Naive B cell (primary cell): ENCODE measurements at regions not wholly inside any gene's neighbourhood (a gene's known extent, or its start where the extent isn't known, plus 50 kb on each side); places are given as distances from the start of the nearest gene placed in this dataset.

Experiments
- ATAC-seq, 2 donors: fragments of 150-1000 bp; cut with Tn5 transposase; 2 replicates each; pipeline ENCODE4 v1.10.0; 2021; ENCODE audit warnings: low read depth in 2 of 2, mild to moderate bottlenecking in 2 of 2, moderate library complexity in 2 of 2
- DNase-seq: peaks from one replicate; pipeline ENCODE4 v3.0.0; 2022
- H3K27ac Mint-ChIP-seq, 6 donors: one replicate each; pipeline ENCODE4 v1.8.0; 2020 to 2022; ENCODE audit warnings: mild to moderate bottlenecking in 6 of 6, mixed read lengths in 6 of 6, moderate library complexity in 5 of 6, inconsistent platforms in 2 of 6
- H3K27me3 Mint-ChIP-seq, 3 donors: one replicate each; pipeline ENCODE4 v1.8.0; 2021 to 2022; ENCODE audit warnings: mixed read lengths in 3 of 3, mild to moderate bottlenecking in 1 of 3
- H3K36me3 Mint-ChIP-seq, 2 donors: one replicate each; pipeline ENCODE4 v1.8.0; 2020 to 2022; ENCODE audit warnings: mixed read lengths in 2 of 2, inconsistent platforms in 1 of 2, mild to moderate bottlenecking in 1 of 2
- H3K4me1 Mint-ChIP-seq, 3 donors: one replicate each; pipeline ENCODE4 v1.8.0; 2020 to 2022; ENCODE audit warnings: mixed read lengths in 3 of 3, inconsistent platforms in 1 of 3, mild to moderate bottlenecking in 1 of 3, moderate library complexity in 1 of 3
- H3K4me3 Mint-ChIP-seq, 8 donors: one replicate each; pipeline ENCODE4 v1.8.0; 2020 to 2022; ENCODE audit warnings: mild to moderate bottlenecking in 8 of 8, mixed read lengths in 8 of 8, moderate library complexity in 8 of 8, inconsistent platforms in 2 of 8
- H3K9me3 Mint-ChIP-seq, 7 donors: one replicate each; pipeline ENCODE4 v1.8.0; 2020 to 2022; ENCODE audit warnings: mixed read lengths in 7 of 7, mild to moderate bottlenecking in 5 of 7, inconsistent platforms in 2 of 7, moderate library complexity in 1 of 7

DNA sequence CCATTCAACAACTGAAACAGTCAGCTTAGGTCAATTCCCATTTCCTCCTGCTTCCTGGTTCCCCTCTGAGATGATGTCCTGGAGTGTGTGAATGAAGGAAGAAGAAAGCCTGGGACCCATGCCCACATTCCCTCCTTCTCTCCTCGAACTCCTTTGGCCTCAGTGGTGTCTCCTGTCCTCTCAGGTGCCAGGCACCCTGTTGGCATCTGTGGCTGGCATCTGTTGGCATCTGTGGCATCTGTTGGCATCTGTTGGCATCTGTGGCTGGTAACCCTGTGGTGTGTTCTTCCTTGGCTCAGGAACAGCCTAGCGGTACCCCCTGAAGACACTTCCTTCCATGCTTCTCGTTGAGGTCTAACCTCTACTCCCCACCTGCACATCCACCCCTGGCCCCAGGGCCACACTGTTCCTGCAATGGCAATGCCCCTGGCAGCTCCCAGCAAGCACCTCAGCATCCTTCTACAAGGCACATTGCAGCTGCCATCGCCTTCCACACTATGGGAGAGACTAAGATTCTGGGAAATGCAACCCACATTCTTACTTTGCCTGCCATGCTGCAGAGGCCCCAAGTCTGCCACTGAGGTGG, 114.4 kb upstream of the NEBL start:
- Mint-ChIP-seq H3K4me1 (no peaks in the 10 kb centered on the region), H3K27me3 (no peaks in the 10 kb centered on the region), H3K27ac (no peak overlapping the region), H3K9me3 (peaks cover 0 to 3% (median 1%) of the 10 kb centered on the region in 7 donors), H3K4me3 (no peak overlapping the region), H3K36me3 (no peaks in the 10 kb centered on the region)
- ATAC-seq = no peak
- DNase-seq = no peak

DNA sequence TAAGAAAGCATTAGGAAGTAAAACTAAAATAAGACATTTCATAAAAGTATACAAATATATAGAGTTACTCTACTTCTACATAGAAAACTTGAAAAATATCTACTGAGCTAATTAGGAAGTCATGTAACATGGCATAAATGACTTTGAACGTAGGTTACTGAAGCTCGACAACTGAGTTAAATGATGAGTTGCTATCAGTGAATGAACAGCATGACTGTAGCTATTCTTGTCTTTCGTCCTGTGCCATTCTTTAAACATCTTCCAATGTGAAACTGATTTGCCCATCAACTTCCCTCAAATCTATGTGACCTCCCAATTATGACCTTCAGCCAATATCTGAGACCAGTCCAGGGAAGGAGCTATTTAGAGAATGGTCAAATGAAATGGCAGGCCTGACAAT, 113.5 kb upstream of the NEBL start:
- no peaks in the 10 kb centered on the region for H3K4me1 Mint-ChIP-seq
- no peak overlapping the region for H3K27ac Mint-ChIP-seq
- no peak for DNase-seq
- no peak for ATAC-seq
- no peaks in the 10 kb centered on the region for H3K36me3 Mint-ChIP-seq
- H3K27me3 Mint-ChIP-seq = no peaks in the 10 kb centered on the region
- peaks cover 0 to 3% (median 1%) of the 10 kb centered on the region in 7 donors for H3K9me3 Mint-ChIP-seq
- H3K4me3 Mint-ChIP-seq = no peak overlapping the region

DNA sequence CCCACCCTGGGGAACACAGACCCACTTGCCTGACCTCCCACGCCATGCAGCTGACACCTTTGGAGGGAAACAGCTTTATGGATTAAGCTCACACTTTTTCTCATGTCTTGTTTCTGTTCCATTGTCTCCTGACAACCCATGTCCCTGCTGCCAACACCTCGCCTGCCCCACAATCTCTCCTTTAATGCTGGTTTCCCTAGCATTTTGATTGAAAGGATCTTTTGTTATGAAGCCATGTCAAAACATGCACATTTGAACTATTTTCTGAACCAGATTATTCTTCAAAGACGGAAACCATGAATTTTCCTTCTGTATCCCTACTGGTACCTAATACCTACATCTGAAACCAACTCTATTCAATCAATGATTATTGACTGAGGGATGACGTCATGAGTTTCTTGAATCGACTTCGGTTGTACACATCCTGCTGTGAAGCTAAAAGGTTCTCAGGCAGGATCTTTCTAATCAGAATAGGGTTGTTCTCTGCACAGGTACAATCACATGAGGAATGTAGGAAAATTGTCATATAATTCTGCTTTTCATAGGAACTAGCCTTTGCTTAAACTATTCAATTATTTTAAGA, 106.2 kb upstream of the NEBL start:
- ATAC-seq = no peak
- no peak for DNase-seq
- peaks cover 0 to 5% (median 0%) of the 10 kb centered on the region in 7 donors for H3K9me3 Mint-ChIP-seq
- no peaks in the 10 kb centered on the region for H3K36me3 Mint-ChIP-seq
- H3K4me3 Mint-ChIP-seq = no peak overlapping the region
- no peaks in the 10 kb centered on the region for H3K27me3 Mint-ChIP-seq
- H3K4me1 Mint-ChIP-seq = no peaks in the 10 kb centered on the region
- H3K27ac Mint-ChIP-seq = no peak overlapping the region

DNA sequence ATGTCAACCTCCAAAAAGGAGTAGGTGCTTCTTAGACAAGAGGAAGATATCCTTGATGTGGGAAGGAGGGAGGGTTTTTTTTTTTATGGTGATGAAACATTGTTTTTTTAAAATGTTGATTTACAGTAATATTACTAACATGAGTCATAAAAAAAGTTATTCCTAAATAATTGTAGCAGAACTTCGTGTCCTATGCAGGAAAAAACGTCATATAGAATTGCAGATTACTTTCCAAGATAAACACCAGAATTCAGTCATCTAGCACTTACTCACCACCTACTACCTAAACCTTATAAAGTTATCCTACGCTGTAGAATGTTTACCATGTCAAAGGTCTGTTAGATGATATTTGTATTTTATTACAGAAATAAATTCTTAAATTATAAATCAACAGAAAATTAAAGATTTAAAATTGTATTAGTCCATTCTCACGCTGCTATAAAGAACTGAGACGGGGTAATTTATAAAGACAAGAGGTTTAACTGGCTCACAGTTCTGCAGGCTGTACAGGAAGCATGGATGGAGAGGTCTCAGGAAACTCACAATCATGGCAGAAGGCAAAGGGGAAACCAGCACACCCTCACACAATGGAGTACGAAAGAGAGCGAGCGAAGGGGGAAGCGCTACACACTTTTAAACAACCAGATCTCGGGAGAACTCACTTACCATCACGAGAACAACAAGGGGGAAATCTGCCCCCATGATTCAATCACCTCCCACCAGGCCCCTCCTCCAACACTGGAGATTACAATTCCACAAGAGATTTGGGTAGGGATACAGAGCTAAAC, 105.2 kb upstream of the NEBL start:
- Mint-ChIP-seq H3K27ac (no peak overlapping the region), H3K9me3 (peaks cover 0 to 5% (median 0%) of the 10 kb centered on the region in 7 donors), H3K27me3 (no peaks in the 10 kb centered on the region), H3K4me3 (no peak overlapping the region), H3K4me1 (no peaks in the 10 kb centered on the region), H3K36me3 (no peaks in the 10 kb centered on the region)
- ATAC-seq (no peak), DNase-seq (no peak)

DNA sequence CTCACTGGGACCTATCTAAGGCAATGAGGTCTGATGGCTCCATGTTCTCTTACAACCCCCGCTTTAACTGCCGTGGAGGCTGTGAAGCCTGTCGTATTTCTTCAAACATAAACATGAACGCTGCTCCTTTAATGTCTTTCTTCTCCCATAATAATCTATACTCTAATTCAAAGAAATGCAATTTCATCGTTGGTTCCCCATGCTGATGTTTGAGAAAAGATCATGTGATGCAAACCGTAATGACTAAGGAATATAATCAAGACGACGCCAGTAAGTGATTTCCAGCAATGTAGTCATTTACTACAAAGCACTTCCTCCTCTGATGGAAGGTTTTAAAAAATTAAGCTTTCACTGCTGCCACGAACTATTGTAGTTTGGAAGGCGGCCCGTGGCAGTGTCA, 102.6 kb upstream of the NEBL start:
- peaks cover 0 to 5% (median 0%) of the 10 kb centered on the region in 7 donors for H3K9me3 Mint-ChIP-seq
- H3K27ac Mint-ChIP-seq = no peak overlapping the region

DNA sequence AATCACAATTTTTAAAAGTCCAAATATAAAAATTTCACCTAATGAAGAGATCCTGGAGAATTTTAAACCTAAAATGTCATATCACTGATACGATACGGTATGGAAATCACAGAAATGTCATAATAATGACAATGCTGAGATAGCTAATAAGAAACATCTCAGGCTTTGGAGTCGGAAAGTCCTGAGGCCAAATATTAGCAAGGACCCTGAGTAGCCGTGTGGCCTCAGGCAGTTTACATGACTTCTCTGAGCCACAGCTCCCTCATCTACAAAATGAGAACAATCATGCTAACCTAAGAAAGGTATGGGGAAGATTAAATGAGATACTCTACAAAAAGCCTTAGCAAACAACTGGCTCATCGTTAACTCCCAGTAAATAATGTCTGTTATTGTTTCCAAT, 100.9 kb upstream of the NEBL start:
- H3K9me3 Mint-ChIP-seq = peaks cover 0 to 3% (median 0%) of the 10 kb centered on the region in 7 donors
- DNase-seq (no peak), ATAC-seq (no peak)
- H3K27me3 Mint-ChIP-seq = no peaks in the 10 kb centered on the region
- no peak overlapping the region for H3K27ac Mint-ChIP-seq
- H3K4me3 Mint-ChIP-seq = no peak overlapping the region
- no peaks in the 10 kb centered on the region for H3K4me1 Mint-ChIP-seq
- no peaks in the 10 kb centered on the region for H3K36me3 Mint-ChIP-seq

More for the DNA sequence above, 102.6 kb upstream of the NEBL start:
- ATAC-seq (no peak), DNase-seq (no peak)
- Mint-ChIP-seq H3K4me3 (no peak overlapping the region), H3K36me3 (no peaks in the 10 kb centered on the region), H3K4me1 (no peaks in the 10 kb centered on the region), H3K27me3 (no peaks in the 10 kb centered on the region)

DNA sequence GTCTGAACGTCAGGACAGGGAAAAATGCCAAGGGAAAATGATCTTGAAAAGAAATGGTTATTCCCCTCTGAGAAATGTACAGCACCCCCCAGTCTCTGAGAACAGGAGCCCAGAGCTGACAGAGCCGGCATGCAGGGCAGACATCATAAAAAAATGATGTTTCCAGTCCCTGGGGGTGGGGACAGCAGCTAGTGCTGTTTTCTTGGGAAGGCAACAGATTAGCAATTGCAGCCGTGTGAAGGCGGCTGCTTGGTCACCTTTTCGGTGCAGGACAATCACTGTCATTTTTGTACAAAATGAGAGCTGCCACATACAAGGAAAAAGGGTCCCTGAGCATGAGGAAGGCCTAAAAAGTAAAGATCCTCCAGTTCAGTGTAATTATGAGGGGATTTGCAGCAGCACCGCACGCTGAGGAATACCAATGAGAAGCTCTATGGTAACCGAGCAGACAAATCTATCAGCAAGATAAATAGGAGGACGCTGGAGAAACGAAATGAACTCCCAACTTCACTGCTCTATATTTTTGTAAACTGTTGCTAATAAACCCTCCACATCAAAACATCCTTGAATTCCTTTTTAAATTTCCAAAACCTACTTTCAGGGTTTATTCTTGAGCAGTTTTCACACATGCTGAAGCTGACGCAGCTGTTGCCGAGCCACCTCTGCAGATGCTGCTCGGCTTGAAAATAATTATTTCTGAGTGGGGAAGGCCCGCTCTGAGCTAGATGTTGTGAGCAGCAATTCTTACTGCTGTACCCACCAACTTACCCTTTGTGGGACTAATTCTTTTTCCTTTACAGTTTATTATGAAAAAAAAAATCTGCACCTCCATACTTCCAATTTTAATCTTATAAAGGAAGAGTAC, 98.2 kb upstream of the NEBL start:
- Mint-ChIP-seq H3K4me3 (no peak overlapping the region), H3K4me1 (no peaks in the 10 kb centered on the region), H3K36me3 (no peaks in the 10 kb centered on the region), H3K9me3 (peaks cover 0 to 3% (median 0%) of the 10 kb centered on the region in 7 donors), H3K27me3 (no peaks in the 10 kb centered on the region), H3K27ac (no peak overlapping the region)
- DNase-seq = no peak
- ATAC-seq = no peak

DNA sequence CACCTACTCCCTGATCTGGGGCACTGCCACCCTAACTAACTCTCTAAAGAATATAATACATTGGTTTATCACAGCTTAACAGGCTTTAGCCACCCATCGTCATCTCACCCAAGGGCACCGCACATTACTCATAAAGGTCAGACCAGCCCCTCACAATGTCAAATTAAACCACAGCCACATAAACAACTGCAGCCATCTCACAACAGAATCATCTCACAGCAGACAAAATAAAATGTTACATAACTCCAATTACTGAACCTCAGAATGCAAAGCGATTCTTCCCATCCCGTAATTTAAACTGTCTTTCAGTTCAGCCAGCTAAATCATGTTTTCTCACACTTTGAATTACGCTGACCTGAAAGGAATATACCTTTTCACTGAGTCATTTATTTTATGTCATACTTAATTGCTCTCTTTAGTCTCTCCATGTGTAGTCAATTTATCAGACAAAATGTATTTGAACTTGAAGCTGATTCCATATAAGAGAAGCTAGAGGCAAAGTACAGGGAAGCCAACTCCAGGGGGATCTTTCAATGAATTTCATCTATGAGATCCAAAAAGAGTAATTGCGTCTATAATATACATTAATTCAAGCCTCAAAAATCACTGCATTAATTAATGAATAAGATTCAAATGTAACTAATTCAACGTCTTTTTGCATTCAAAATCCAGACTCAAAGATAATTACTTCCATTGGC, 96.9 kb upstream of the NEBL start:
- H3K9me3 Mint-ChIP-seq = peaks cover 0 to 3% (median 0%) of the 10 kb centered on the region in 7 donors
- no peak overlapping the region for H3K27ac Mint-ChIP-seq
- no peak overlapping the region for H3K4me3 Mint-ChIP-seq
- no peaks in the 10 kb centered on the region for H3K36me3 Mint-ChIP-seq
- DNase-seq (no peak), ATAC-seq (no peak)
- no peaks in the 10 kb centered on the region for H3K4me1 Mint-ChIP-seq
- no peaks in the 10 kb centered on the region for H3K27me3 Mint-ChIP-seq

DNA sequence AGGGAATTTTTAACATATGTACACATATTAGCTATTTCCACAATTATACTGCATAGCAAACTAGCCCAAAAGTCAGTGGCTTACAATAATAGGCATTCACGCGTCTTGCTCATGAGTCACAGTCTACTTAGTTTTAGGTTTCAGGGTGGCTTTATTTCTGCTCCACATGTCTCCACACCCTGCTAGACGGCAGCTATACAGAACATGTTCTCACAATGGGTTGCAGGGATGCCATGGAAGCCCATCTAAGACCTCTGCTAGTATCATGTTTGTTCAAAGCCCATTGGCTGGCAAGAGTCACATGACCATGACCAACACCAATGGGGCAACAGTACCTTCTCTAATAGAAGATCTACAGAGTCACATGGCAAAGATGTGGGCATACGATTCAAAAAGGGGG, 96.3 kb upstream of the NEBL start:
- Mint-ChIP-seq H3K36me3 (no peaks in the 10 kb centered on the region), H3K4me3 (no peak overlapping the region), H3K27ac (no peak overlapping the region), H3K27me3 (no peaks in the 10 kb centered on the region), H3K4me1 (no peaks in the 10 kb centered on the region), H3K9me3 (peaks cover 0 to 3% (median 0%) of the 10 kb centered on the region in 7 donors)
- DNase-seq (no peak), ATAC-seq (no peak)

DNA sequence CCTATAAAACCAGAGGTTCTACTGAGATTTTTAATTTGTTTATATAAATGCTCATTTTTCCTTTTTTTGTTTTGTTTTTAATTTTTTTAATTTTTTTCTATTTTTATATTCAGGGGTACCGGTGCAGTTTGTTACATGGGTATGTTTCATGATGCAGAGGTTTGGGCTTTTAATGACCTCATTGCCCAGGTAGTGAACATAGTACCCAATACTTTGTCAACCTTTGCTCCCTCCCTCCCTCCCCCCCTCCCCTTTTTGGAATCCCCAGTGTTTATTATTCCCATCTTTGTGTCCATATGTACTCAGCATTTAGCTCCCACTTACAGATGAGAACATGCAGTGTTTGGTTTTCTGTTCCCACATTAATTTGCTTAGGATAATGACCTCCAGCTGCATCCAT, 94.4 kb upstream of the NEBL start:
- Mint-ChIP-seq H3K36me3 (no peaks in the 10 kb centered on the region), H3K9me3 (peaks cover 0 to 3% (median 0%) of the 10 kb centered on the region in 7 donors), H3K4me1 (no peaks in the 10 kb centered on the region), H3K27me3 (no peaks in the 10 kb centered on the region), H3K27ac (no peak overlapping the region), H3K4me3 (no peak overlapping the region)
- DNase-seq (no peak), ATAC-seq (no peak)

DNA sequence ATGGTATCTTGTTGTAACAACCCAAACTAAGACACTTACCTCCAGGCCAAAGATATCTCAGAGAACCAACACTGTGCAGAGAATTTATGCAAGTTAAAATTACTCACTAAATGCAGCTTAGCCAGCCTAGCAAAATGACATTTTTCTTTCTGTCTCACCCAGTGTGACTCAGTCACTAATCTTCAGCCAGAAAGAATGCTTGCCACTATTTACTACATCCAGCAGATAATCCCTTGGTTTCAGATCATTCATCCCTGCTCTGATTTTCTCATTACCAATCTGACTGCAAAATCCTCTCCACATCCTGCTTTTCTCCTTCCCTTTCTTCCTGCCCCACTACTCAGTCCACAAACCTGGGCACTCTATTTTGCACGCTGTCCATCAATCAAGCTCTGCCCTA, 93.5 kb upstream of the NEBL start:
- no peak for ATAC-seq

DNA sequence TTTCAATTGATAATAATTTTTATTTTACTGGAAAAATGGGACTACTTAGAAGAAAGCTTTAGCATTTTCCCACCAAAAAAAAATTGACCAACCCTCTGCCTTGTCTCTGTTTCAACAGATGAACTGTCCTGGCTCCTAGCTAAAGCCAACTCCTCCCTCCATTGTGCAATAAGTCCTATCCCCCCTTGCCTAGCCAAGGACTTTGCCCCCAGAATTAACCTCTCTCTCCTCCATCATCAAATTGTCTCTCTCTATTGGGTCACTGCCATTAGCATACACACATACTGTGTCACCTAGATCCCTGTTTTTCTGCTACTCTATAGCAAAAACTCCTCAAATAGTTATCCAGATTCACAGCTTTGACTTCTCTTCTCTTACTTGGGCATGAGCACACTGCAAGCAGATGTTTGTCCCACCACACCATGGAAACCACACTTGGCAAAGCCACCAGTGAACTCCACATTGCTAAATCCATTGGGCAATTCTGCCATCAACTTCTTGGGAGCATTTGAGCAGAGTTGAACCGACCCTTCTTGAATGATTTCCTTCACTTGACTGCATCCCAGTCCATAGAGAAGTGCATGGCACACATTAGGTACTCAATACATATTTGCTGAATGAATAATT, 91.4 kb upstream of the NEBL start:
- Mint-ChIP-seq H3K4me1 (no peaks in the 10 kb centered on the region), H3K27me3 (no peaks in the 10 kb centered on the region), H3K36me3 (no peaks in the 10 kb centered on the region), H3K4me3 (no peak overlapping the region), H3K9me3 (no peaks in the 10 kb centered on the region), H3K27ac (no peak overlapping the region)
- DNase-seq (no peak), ATAC-seq (no peak)

More for the DNA sequence above, 93.5 kb upstream of the NEBL start:
- Mint-ChIP-seq H3K36me3 (no peaks in the 10 kb centered on the region), H3K4me3 (no peak overlapping the region), H3K27me3 (no peaks in the 10 kb centered on the region), H3K4me1 (no peaks in the 10 kb centered on the region), H3K27ac (no peak overlapping the region), H3K9me3 (peaks cover 0 to 3% (median 0%) of the 10 kb centered on the region in 7 donors)
- no peak for DNase-seq

DNA sequence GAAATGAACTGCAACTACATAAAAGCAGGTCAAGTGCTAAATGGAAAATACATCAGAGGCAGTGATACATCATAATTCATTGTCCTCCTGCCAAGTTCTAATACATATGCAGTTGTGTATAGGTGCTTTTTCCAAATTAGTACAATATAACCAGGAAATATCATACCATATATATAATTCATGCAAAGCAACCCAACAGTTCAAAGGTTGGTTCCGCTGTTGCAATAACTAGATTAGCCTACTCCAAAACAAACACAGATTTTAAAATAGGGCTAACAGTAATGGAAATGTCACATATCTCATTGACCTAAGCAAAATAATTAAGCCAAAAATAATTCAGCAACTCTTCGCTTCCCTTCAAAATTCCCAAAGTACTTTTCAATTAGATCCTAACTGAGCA, 88.9 kb upstream of the NEBL start:
- Mint-ChIP-seq H3K36me3 (no peaks in the 10 kb centered on the region), H3K27me3 (peaks cover 0 to 1% (median 0%) of the 10 kb centered on the region in 3 donors), H3K27ac (no peak overlapping the region), H3K9me3 (peaks cover 0 to 7% (median 0%) of the 10 kb centered on the region in 7 donors), H3K4me3 (no peak overlapping the region), H3K4me1 (no peaks in the 10 kb centered on the region)
- ATAC-seq = no peak
- DNase-seq = no peak
